ENCODE measurements at regions not wholly inside any gene's neighbourhood (a gene's known extent, or its start where the extent isn't known, plus 50 kb on each side); places are given as distances from the start of the nearest gene placed in this dataset.

DNA sequence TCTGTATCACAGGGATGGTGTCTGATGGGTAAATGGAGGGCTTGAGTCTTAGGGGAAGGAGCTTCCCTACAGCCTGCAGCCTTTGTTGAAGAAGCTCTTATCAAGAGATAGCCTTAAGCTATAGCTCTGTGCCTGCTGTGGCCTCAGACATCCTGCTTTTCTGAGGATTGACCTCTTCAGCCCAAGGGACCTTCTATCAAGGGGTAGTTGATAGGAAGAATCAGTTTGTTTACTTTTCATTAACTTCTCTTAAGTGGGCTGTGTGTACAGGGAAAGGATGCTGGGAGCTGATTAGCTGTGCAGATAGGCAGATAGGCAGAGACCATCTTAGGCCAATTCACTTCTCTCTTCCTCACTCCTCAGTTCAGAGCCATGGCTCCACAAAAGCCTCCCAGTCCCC is 151.8 kb upstream of the CADM1 start:
- H3K27ac Mint-ChIP-seq = no peak overlapping the region
- no peak overlapping the region for H3K4me3 Mint-ChIP-seq
- H3K9me3 Mint-ChIP-seq = peaks cover 2% of the 10 kb centered on the region
- peaks cover 12% of the 10 kb centered on the region for H3K4me1 Mint-ChIP-seq
- H3K36me3 Mint-ChIP-seq (ENCODE audit: low read depth) = no peaks in the 10 kb centered on the region
- TF ChIP-seq, protein P1, sequence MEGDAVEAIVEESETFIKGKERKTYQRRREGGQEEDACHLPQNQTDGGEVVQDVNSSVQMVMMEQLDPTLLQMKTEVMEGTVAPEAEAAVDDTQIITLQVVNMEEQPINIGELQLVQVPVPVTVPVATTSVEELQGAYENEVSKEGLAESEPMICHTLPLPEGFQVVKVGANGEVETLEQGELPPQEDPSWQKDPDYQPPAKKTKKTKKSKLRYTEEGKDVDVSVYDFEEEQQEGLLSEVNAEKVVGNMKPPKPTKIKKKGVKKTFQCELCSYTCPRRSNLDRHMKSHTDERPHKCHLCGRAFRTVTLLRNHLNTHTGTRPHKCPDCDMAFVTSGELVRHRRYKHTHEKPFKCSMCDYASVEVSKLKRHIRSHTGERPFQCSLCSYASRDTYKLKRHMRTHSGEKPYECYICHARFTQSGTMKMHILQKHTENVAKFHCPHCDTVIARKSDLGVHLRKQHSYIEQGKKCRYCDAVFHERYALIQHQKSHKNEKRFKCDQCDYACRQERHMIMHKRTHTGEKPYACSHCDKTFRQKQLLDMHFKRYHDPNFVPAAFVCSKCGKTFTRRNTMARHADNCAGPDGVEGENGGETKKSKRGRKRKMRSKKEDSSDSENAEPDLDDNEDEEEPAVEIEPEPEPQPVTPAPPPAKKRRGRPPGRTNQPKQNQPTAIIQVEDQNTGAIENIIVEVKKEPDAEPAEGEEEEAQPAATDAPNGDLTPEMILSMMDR (IDR thresholded peaks at IDR 0.05; ENCODE audit: unreplicated experiment in 3 of 3) = no peak
- H3K27me3 Mint-ChIP-seq (ENCODE audit: low read depth) = peaks cover 73% of the 10 kb centered on the region

DNA sequence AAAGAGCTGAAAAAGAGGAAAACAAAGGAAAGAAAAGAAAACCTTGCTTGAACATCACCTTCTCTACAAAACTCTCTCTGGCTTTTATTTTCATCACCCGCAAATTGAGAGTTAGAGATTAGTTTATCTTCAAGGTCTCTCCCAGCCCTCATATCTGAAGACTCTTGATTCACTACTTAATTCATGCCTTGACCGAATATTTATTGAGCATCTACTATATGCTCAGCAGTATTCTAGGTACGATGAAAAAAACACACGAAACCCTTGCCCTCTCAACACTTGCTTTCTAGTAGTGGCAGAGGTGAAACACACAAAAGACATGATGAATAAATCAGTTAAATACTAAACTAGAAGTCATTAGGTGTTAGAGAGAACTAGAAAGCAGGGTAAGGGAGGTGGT is 150.6 kb upstream of the CADM1 start:
- no peak overlapping the region for H3K4me3 Mint-ChIP-seq
- peaks cover 70% of the 10 kb centered on the region for H3K27me3 Mint-ChIP-seq (ENCODE audit: low read depth)
- peaks cover 8% of the 10 kb centered on the region for H3K4me1 Mint-ChIP-seq
- H3K27ac Mint-ChIP-seq = no peak overlapping the region
- H3K36me3 Mint-ChIP-seq (ENCODE audit: low read depth) = no peaks in the 10 kb centered on the region
- TF ChIP-seq, protein P1 (IDR thresholded peaks at IDR 0.05; ENCODE audit: unreplicated experiment in 3 of 3) = no peak
- peaks cover 2% of the 10 kb centered on the region for H3K9me3 Mint-ChIP-seq

DNA sequence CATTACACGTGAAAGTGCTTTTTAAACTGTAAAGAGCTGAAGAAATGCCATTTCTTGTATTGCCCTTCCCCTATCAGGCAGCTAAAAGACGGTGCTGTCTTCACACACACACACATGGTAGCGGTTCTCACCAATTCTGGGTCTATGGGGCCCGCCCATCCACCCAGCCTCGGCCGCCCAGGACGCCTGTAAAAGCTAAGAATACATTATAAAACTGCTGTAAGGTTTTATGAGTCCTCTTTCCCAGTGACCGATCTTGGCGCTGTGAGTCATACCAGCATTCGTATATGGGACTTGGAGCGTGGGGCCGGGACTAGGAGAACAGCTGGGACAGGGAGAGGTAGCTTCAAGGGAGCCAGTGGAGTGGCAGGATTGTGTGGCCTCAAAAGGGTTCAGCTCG is 149.7 kb upstream of the CADM1 start:
- H3K27me3 Mint-ChIP-seq (ENCODE audit: low read depth) = peaks cover 71% of the 10 kb centered on the region
- H3K4me3 Mint-ChIP-seq = no peak overlapping the region
- H3K27ac Mint-ChIP-seq = no peak overlapping the region
- H3K36me3 Mint-ChIP-seq (ENCODE audit: low read depth) = no peaks in the 10 kb centered on the region
- H3K4me1 Mint-ChIP-seq = peaks cover 6% of the 10 kb centered on the region
- H3K9me3 Mint-ChIP-seq = peaks cover 2% of the 10 kb centered on the region
- TF ChIP-seq, protein P1 (IDR thresholded peaks at IDR 0.05; ENCODE audit: unreplicated experiment in 3 of 3) = no peak

DNA sequence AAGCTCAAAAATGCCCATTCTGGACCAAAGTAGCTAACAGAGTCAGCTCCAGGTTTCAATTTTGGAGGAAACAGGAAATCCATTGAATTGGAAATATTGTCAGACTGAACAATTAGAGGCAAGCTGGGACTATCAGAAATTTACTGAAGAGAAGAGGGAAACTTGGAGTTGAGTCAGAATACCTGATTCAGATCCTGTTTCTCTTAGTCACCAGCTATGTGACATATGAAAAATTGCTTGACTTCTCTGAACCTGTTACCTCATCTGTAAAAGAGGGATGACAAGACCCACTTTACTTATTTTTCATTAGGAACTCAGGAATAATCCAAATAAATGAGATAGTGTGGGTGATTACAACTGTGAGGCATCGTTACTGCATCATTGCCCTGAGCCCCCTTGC is 148.9 kb upstream of the CADM1 start:
- TF ChIP-seq, protein P1 (IDR thresholded peaks at IDR 0.05; ENCODE audit: unreplicated experiment in 3 of 3) = no peak
- H3K4me3 Mint-ChIP-seq = no peak overlapping the region
- peaks cover 65% of the 10 kb centered on the region for H3K27me3 Mint-ChIP-seq (ENCODE audit: low read depth)
- no peaks in the 10 kb centered on the region for H3K36me3 Mint-ChIP-seq (ENCODE audit: low read depth)
- no peaks in the 10 kb centered on the region for H3K4me1 Mint-ChIP-seq
- H3K27ac Mint-ChIP-seq = no peak overlapping the region
- H3K9me3 Mint-ChIP-seq = peaks cover 2% of the 10 kb centered on the region

DNA sequence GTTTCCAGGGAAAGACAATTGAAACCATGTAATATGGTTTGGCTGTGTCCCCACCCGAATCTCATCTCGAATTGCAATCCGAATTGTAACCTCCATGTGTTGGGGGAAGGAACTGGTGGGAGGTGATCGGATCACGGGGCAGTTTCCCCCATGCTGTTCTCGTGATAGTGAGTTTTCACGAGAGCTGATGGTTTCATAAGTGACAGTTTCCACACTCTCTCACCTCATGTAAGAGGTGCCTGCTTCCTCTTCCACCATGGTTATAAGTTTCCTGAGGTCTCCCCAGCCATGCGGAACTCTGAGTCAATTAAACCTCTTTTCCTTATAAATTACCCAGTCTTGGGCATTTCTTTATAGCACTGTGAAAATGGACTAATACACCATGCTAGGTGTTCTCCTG is 148.3 kb upstream of the CADM1 start:
- Mint-ChIP-seq H3K36me3 (ENCODE audit: low read depth) (no peaks in the 10 kb centered on the region), H3K9me3 (peaks cover 2% of the 10 kb centered on the region), H3K27me3 (ENCODE audit: low read depth) (peaks cover 63% of the 10 kb centered on the region), H3K4me1 (no peaks in the 10 kb centered on the region), H3K4me3 (no peak overlapping the region), H3K27ac (no peak overlapping the region)
- TF ChIP-seq, protein P1 (IDR thresholded peaks at IDR 0.05; ENCODE audit: unreplicated experiment in 3 of 3) = no peak

DNA sequence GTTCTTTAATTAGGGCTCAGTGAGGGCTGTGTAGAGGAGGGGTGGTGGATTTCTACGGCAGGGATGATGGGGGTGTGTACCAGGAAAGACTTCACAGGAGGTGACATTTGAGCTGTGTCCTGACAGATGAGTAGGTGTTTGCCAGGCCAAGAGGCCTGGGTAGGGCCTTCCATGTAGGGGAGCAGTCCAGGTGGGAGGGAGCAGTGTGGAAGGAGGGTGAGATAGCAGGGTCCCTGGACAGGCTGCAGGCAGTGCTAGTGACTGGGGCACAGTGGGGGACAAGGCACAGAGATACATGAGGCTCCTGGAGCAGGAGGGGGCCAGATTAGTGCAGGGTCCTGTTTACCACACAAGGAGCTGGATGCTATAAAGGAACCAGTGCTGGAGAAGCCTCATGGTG is 147.9 kb upstream of the CADM1 start:
- peaks cover under 1% of the 10 kb centered on the region for H3K9me3 Mint-ChIP-seq
- no peaks in the 10 kb centered on the region for H3K4me1 Mint-ChIP-seq
- peaks cover 59% of the 10 kb centered on the region for H3K27me3 Mint-ChIP-seq (ENCODE audit: low read depth)
- H3K4me3 Mint-ChIP-seq = no peak overlapping the region
- TF ChIP-seq, protein P1 (IDR thresholded peaks at IDR 0.05; ENCODE audit: unreplicated experiment in 3 of 3) = no peak
- H3K36me3 Mint-ChIP-seq (ENCODE audit: low read depth) = no peaks in the 10 kb centered on the region
- no peak overlapping the region for H3K27ac Mint-ChIP-seq
